Activated T-helper 2 cell treated with anti-CD3 and anti-CD28 coated beads, Interferon-gamma antibody, Interleukin-2, Interleukin-4, amounts not matched to agents 10 μg/mL and 5 μg/mL and 100 μg/mL, durations not matched to agents 14 hours and 24 hours and 36 hours (primary cell): ENCODE measurements at regions not wholly inside any gene's neighbourhood (a gene's known extent, or its start where the extent isn't known, plus 50 kb on each side); places are given as distances from the start of the nearest gene placed in this dataset.
"Not testable (repeated sequence)": the region's sequence is repeated elsewhere in the genome, so short reads cannot be mapped to it uniquely, and the experiment has no call there.

Experiments used
- DNase-seq: peaks from one replicate; pipeline ENCODE4 v3.0.0; 2021; ENCODE audit warnings: low spot score
- H3K27ac Mint-ChIP-seq: one replicate; pipeline ENCODE4 v1.8.0; 2021; ENCODE audit warnings: mixed read lengths
- H3K27me3 Mint-ChIP-seq: one replicate; pipeline ENCODE4 v1.8.0; 2021; ENCODE audit warnings: low read depth, mixed read lengths
- H3K36me3 Mint-ChIP-seq: one replicate; pipeline ENCODE4 v1.8.0; 2021; ENCODE audit warnings: low read depth, mixed read lengths
- H3K4me1 Mint-ChIP-seq: one replicate; pipeline ENCODE4 v1.8.0; 2021; ENCODE audit warnings: low read depth, mixed read lengths
- H3K4me3 Mint-ChIP-seq: one replicate; pipeline ENCODE4 v1.8.0; 2021; ENCODE audit warnings: low read depth, mild to moderate bottlenecking, moderate library complexity, mixed read lengths
- H3K9me3 Mint-ChIP-seq: one replicate; pipeline ENCODE4 v1.8.0; 2021; ENCODE audit warnings: mixed read lengths
- intact Hi-C: fragments of 100-400 bp; cut with micrococcal nuclease; formaldehyde crosslinking; loops from one replicate; pipeline ENCODE4 v1.15.1; 2023

DNA sequence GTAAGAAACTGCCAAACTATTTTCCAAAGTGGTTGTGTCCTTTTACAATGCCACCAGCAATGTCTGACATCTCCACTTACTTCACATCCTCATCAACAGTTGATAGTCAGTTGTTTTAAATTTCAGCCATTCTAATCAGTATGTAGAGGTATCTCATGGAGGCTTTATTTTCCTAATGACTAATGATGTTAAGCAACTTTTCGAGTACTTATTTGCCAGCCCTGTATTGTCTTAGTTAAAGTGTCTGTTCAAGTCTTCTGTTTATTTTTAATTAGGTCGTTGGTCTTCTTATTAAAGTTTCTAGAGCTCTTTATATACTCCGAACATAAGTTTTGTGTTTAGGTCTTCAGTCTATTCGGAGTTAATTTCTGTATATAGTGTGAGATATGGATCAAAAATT is 54.9 kb upstream of the NBPF12 start:
- H3K36me3 Mint-ChIP-seq, intact Hi-C loops, H3K9me3 Mint-ChIP-seq, H3K4me3 Mint-ChIP-seq, H3K27ac Mint-ChIP-seq, H3K4me1 Mint-ChIP-seq, DNase-seq, H3K27me3 Mint-ChIP-seq: not testable (repeated sequence)

DNA sequence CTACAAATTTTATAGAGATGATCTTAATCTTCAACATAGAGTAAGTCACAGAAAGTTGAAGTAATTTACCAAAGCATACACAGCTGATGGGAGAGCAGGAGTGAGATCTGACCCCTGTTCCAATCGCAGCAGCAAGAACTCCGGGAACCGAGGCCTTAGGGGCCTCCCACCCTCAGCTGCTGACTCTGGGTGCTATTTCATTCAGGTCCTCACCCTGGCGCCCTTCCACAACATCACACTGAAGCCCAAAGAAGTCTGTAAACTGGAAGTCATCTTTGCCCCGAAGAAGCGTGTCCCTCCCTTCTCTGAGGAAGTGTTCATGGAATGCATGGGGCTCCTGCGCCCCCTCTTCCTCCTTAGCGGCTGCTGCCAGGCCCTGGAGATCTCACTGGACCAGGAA is 57.0 kb upstream of the NBPF12 start:
- intact Hi-C loops, H3K36me3 Mint-ChIP-seq, H3K27ac Mint-ChIP-seq, H3K27me3 Mint-ChIP-seq, DNase-seq, H3K4me3 Mint-ChIP-seq, H3K9me3 Mint-ChIP-seq, H3K4me1 Mint-ChIP-seq: not testable (repeated sequence)

DNA sequence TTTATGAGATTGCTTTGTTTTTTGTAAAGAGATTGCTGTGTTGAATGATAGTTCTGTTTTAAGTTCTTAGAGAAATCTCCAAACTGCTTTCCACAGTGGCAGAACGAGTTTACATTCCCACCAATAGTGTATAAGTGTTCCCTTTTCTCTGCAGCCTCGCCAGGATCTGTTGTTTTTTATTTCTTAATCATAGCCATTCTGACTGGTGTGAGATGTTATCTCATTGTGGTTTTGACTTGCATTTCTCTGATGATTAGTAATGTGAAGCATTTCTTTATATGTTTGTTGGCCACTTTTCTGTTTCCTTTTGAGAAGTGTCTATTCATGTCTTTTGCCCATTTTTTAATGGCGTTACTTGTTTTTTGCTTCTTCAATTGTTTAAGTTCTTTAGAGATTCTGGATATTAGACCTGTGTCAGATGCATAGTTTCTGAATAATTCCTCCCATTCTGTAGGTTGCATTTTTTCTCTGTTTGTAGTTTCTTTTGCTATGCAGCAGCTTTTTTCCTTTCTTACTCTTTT is 74.3 kb upstream of the NBPF12 start:
- H3K4me3 Mint-ChIP-seq, H3K4me1 Mint-ChIP-seq, H3K9me3 Mint-ChIP-seq, intact Hi-C loops, H3K27ac Mint-ChIP-seq, H3K27me3 Mint-ChIP-seq, DNase-seq, H3K36me3 Mint-ChIP-seq: not testable (repeated sequence)

- H3K27me3 Mint-ChIP-seq, H3K4me1 Mint-ChIP-seq, DNase-seq, H3K27ac Mint-ChIP-seq, H3K9me3 Mint-ChIP-seq, H3K36me3 Mint-ChIP-seq, intact Hi-C loops, H3K4me3 Mint-ChIP-seq: not testable (repeated sequence)
These were observed 85.0 kb upstream of the NBPF12 start for GRCh38 chr1:146853147-146853546.

GRCh38 chr1:146850352-146850889 is 87.7 kb upstream of the NBPF12 start:
- H3K27ac Mint-ChIP-seq, H3K4me1 Mint-ChIP-seq, H3K27me3 Mint-ChIP-seq, intact Hi-C loops, DNase-seq, H3K4me3 Mint-ChIP-seq, H3K36me3 Mint-ChIP-seq, H3K9me3 Mint-ChIP-seq: not testable (repeated sequence)

DNA sequence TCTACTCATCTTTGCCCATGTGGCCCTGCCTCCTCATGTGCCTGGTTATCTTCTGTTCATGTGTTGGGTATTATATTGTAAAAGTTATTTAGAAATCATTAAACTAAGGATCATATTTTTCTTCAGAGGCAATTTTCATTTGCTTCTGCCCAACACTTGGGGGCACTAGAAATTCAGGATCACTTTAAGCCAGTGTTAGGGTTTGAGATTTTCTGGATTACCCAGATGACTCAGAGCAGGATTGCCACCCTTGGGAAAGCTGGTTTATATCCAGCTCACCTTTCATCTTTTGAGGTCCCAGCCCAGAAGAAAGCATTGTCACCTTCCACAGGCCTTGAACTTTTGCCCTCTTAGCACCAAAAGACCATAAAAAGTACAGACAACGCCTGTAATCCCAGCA is 99.4 kb upstream of the NBPF12 start:
- DNase-seq, H3K4me3 Mint-ChIP-seq, H3K36me3 Mint-ChIP-seq, H3K27me3 Mint-ChIP-seq, H3K4me1 Mint-ChIP-seq, H3K27ac Mint-ChIP-seq, H3K9me3 Mint-ChIP-seq, intact Hi-C loops: not testable (repeated sequence)

GRCh38 chr1:146826957-146827356 is 111.2 kb upstream of the NBPF12 start:
- H3K27ac Mint-ChIP-seq, H3K4me1 Mint-ChIP-seq, DNase-seq, intact Hi-C loops, H3K27me3 Mint-ChIP-seq, H3K36me3 Mint-ChIP-seq, H3K9me3 Mint-ChIP-seq, H3K4me3 Mint-ChIP-seq: not testable (repeated sequence)

DNA sequence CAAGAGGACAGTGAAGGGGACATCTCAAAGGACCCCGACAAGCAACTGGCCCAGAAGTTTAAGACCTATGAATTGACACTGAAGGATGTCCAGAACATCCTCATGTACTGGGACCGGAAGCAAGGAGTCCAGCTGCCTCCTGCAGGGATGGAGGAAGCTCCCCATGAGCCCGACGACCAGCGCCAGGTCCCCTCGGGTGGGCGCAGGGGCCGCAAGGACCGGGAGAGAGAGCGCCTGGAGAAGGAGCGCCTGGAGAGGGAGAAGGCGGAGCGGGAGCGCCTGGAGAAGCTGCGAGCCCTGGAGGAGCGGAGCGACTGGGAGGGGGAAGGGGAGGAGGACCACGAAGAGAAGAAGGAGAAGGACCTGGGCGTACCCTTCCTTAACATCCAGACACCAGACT is 143.9 kb upstream of the NBPF12 start:
- H3K27ac Mint-ChIP-seq, DNase-seq, H3K4me3 Mint-ChIP-seq, H3K27me3 Mint-ChIP-seq, H3K36me3 Mint-ChIP-seq, H3K4me1 Mint-ChIP-seq, H3K9me3 Mint-ChIP-seq, intact Hi-C loops: not testable (repeated sequence)

DNA sequence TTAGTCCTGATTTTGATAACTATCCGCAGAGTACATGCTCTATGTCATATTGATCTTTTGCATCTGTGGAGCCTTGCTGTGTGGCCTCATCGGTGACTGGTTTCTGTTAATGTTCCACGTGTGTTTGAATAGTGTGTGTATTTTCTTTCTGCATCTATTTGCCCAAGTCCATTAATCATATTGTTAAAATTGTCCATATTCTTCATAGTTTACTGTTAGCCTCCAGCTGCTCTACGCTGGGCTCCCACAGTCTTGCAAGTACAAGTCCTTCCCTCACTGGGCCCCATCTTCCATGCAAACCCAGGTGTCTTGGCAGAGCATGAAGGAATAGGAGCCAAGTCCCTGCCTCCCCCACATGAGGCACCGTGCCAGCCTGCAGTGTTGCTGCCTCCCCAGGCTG is 145.4 kb upstream of the NBPF12 start:
- intact Hi-C loops, H3K4me1 Mint-ChIP-seq, DNase-seq, H3K27ac Mint-ChIP-seq, H3K4me3 Mint-ChIP-seq, H3K9me3 Mint-ChIP-seq, H3K27me3 Mint-ChIP-seq, H3K36me3 Mint-ChIP-seq: not testable (repeated sequence)

- H3K4me3 Mint-ChIP-seq, H3K4me1 Mint-ChIP-seq, H3K27me3 Mint-ChIP-seq, intact Hi-C loops, H3K27ac Mint-ChIP-seq, H3K9me3 Mint-ChIP-seq, DNase-seq, H3K36me3 Mint-ChIP-seq: not testable (repeated sequence)
These were observed 153.7 kb upstream of the NBPF12 start for GRCh38 chr1:146784212-146784940.

- H3K27ac Mint-ChIP-seq, H3K36me3 Mint-ChIP-seq, H3K4me1 Mint-ChIP-seq, intact Hi-C loops, H3K4me3 Mint-ChIP-seq, H3K9me3 Mint-ChIP-seq, H3K27me3 Mint-ChIP-seq, DNase-seq: not testable (repeated sequence)
These were observed 156.9 kb upstream of the NBPF12 start for GRCh38 chr1:146781235-146781634.

DNA sequence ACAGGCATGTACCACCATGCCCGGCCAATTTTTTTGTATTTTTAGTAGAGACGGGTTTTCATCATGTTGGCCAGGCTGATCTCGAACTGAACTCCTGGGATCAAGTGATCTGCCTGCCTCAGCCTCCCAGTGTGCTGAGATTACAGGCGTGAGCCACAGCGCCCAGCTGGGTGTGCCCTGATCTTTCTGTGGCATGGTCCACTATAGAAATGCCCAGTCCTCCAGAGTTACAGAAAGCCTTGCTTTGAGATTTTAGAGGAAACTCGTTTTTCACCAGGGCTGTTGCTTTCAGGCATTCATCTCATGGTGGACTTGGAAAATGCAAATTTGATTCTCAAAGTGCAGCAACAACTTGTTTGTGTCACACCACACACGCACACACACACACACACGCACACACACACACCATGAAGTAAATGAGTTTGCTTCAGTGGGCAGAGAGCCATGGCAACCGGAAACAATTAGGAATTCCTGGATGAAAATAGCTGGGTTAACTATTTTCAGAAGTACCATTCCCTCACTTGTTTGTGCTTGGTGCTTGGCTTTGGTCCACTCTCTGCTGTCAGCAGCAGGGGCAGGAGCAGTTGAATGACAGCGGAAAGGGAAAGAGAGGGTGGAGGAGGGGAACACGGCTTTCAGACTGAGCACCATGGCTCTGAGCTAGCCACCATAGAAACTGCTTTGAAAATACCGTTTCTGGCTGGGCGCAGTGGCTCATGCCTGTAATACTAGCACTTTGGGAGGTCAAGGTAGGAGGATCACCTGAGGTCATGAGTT is 160.1 kb upstream of the NBPF12 start:
- H3K4me1 Mint-ChIP-seq, intact Hi-C loops, DNase-seq, H3K9me3 Mint-ChIP-seq, H3K27ac Mint-ChIP-seq, H3K36me3 Mint-ChIP-seq, H3K27me3 Mint-ChIP-seq, H3K4me3 Mint-ChIP-seq: not testable (repeated sequence)

DNA sequence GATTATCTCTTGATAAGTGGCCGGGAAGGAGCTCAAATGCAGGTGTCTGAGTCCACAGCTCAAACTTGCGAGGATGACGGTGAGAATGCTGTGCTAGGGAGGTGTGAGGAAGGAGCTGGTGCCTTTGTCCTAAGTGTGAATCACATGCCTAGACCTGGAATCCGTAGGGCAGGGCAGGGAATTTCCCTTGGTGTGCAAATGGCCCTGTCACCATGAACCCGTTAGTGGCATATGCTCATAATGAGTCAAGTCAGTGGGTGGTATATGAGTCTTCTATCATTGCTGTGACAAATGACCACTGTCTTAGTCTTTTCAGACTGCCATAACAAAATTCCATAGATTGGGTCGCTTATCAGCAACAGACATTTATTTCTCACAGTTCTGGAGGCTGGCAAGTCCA is 163.1 kb upstream of the NBPF12 start:
- H3K27me3 Mint-ChIP-seq, DNase-seq, H3K36me3 Mint-ChIP-seq, intact Hi-C loops, H3K27ac Mint-ChIP-seq, H3K9me3 Mint-ChIP-seq, H3K4me1 Mint-ChIP-seq, H3K4me3 Mint-ChIP-seq: not testable (repeated sequence)
